ELF-1 (cell line): ENCODE measurements at regions not wholly inside any gene's neighbourhood (a gene's known extent, or its start where the extent isn't known, plus 50 kb on each side); places are given as distances from the start of the nearest gene placed in this dataset.
A peak's percentile ranks its signal among the peaks of the same experiment; 100 is the strongest.
"Not testable (repeated sequence)": the region's sequence is repeated elsewhere in the genome, so short reads cannot be mapped to it uniquely, and the experiment has no call there.

Source experiments
- DNase-seq: peaks from one replicate; pipeline ENCODE4 v3.0.0-alpha.2; 2016; ENCODE audit warnings: low read depth, low spot score

DNA sequence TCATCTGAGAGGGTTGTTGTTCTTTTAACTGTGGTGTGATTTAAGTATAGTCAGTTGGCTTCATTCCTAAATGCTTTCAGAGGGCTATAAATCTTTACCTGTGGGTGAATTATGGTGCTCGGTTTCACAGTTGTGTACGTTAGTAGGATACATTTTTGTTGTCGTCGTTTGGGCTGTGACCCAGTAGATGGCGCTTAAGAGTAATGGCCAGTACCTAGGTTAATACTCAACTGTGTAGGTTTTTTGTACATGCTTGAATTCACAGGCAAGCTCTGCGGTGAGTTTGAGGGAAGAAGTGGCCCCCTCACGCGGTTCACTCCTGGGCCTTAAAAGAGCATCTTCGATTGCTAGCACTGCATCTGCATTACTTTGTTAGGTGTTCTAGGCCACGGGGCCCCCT, 571.7 kb upstream of the TGIF2LX start:
- DNase-seq = peak; percentile 17

GRCh38 chrX:89369904-89370303, 551.8 kb upstream of the TGIF2LX start:
- not testable (repeated sequence) for DNase-seq

- DNase-seq = not testable (repeated sequence)
These were observed 528.7 kb upstream of the TGIF2LX start for GRCh38 chrX:89393004-89393403.

DNA sequence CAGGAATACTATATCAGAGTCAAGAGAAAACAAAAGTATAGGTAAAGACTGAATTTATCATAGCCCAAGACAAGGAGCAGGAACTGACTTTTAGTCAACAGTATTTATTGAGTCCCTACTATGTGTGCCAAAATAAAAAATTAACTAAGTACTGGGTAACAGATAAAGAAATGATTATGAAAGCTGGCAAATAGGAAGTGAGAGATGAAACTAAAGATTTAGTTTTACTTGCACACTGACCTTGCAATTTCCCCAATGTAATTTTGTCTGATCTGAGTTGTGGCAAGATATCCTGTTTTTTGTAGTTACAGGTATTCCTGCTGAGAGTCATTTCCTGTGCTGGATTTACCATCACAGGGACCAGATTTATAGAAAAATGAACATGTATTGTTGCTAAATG, 518.9 kb upstream of the TGIF2LX start:
- not testable (repeated sequence) for DNase-seq

- not testable (repeated sequence) for DNase-seq
These were observed 516.6 kb upstream of the TGIF2LX start for GRCh38 chrX:89405148-89405547.

DNA sequence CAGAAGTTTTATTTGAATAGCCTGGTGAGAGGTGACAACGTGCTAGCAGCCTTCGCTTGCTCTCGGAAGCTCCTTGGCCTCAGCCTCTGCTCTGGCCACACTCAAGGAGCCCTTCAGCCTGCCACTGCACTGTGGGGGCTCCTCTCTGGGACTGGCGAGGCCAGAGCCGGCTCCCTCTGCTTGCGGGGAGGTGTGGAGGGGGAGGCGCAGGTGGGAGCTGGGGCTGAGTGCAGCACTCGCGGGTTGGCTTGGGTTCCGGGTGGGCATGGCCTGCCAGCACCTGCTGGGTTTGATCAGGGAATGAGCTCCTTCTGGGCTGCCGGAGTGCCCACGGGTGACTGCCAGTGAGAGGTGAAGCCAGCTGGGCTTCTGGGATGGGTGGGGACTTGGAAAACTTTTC, 504.8 kb upstream of the TGIF2LX start:
- not testable (repeated sequence) for DNase-seq

GRCh38 chrX:89432652-89433231, 489.0 kb upstream of the TGIF2LX start:
- peak; percentile 64 for DNase-seq
